Neural cell (in vitro differentiated cells): ENCODE measurements at regions not wholly inside any gene's neighbourhood (a gene's known extent, or its start where the extent isn't known, plus 50 kb on each side); places are given as distances from the start of the nearest gene placed in this dataset.

Source experiments
- H2AFZ ChIP-seq: fragments of 200-600, 300-800 bp; sonication (generic), shearing (Covaris generic); 2 replicates; pipeline ENCODE4 v1.6.0; 2014; ENCODE audit warnings: low read depth, mild to moderate bottlenecking, antibody characterized with exemption, low read length, moderate library complexity
- H3F3A ChIP-seq: fragments of 200-600 bp; shearing (Covaris generic); 2 replicates; pipeline ENCODE4 v1.6.1; 2016; ENCODE audit warnings: mild to moderate bottlenecking, moderate library complexity, mixed read lengths, antibody characterized with exemption, low read length; ENCODE audit not compliant: insufficient read depth, poor library complexity, severe bottlenecking
- H3K27ac ChIP-seq: fragments of 200-600, 300-800 bp; sonication (generic), shearing (Covaris generic); 2 replicates; pipeline ENCODE4 v1.5.1; 2014; ENCODE audit warnings: mild to moderate bottlenecking, low read length, moderate library complexity
- H3K27me3 ChIP-seq: fragments of 300-800, 200-600 bp; sonication (generic), shearing (Covaris generic); 2 replicates; pipeline ENCODE4 v1.6.0; 2014; ENCODE audit warnings: mild to moderate bottlenecking, low read depth, low read length, moderate library complexity; ENCODE audit not compliant: insufficient read depth
- H3K36me3 ChIP-seq: fragments of 300-800, 200-600 bp; sonication (generic), shearing (Covaris generic); 2 replicates; pipeline ENCODE4 v1.5.1; 2014; ENCODE audit warnings: mild to moderate bottlenecking, antibody characterized with exemption, low read length, moderate library complexity; ENCODE audit not compliant: insufficient read depth
- H3K4me2 ChIP-seq: fragments of 300-800, 200-600 bp; sonication (generic), shearing (Covaris generic); 2 replicates; pipeline ENCODE4 v1.6.0; 2014; ENCODE audit warnings: mild to moderate bottlenecking, low read length
- H3K4me3 ChIP-seq: fragments of 300-800, 200-600 bp; sonication (generic), shearing (Covaris generic); 2 replicates; pipeline ENCODE4 v1.5.1; 2014; ENCODE audit warnings: mild to moderate bottlenecking, low read length, moderate library complexity
- H3K79me2 ChIP-seq: fragments of 200-600 bp; shearing (Covaris generic); replicated peaks from 2 replicates; pipeline ENCODE4 v1.6.0; 2014; ENCODE audit warnings: mild to moderate bottlenecking, low read length, moderate library complexity; ENCODE audit not compliant: insufficient read depth
- H3K9ac ChIP-seq: fragments of 300-800, 200-600 bp; sonication (generic), shearing (Covaris generic); 2 replicates; pipeline ENCODE4 v1.6.1; 2016; ENCODE audit warnings: mild to moderate bottlenecking, low read length, mixed read lengths
- H3K9me2 ChIP-seq: fragments of 200-600 bp; shearing (Covaris generic); 2 replicates; pipeline ENCODE4 v1.6.1; 2016; ENCODE audit warnings: mild to moderate bottlenecking, low read length, mixed read lengths; ENCODE audit not compliant: insufficient read depth
- H3K9me3 ChIP-seq: fragments of 200-600, 300-800 bp; sonication (generic), shearing (Covaris generic); 2 replicates; pipeline ENCODE4 v1.6.1; 2016; ENCODE audit warnings: mild to moderate bottlenecking, mixed run types, low read length, moderate library complexity, mixed read lengths
- H4K20me1 ChIP-seq: fragments of 200-600 bp; shearing (Covaris generic); 2 replicates; pipeline ENCODE4 v1.6.1; 2016; ENCODE audit warnings: mild to moderate bottlenecking, mixed run types; ENCODE audit not compliant: insufficient read depth
- EP300 ChIP-seq: fragments of 450-650 bp; conservative IDR thresholded peaks from 2 replicates; pipeline ENCODE4 v1.6.1; 2014; ENCODE audit warnings: antibody characterized with exemption, mild to moderate bottlenecking, moderate library complexity; ENCODE audit not compliant: poor library complexity, severe bottlenecking
- EZH2 ChIP-seq: fragments of 200-600, 300-800 bp; shearing (Covaris generic), sonication (generic); IDR thresholded peaks from 2 replicates; pipeline ENCODE4 v1.6.1; 2014; ENCODE audit warnings: antibody characterized with exemption, low read length, borderline replicate concordance, mild to moderate bottlenecking; ENCODE audit not compliant: insufficient read depth, poor library complexity, severe bottlenecking
- MXI1 ChIP-seq: fragments of 450-650 bp; conservative IDR thresholded peaks from 2 replicates; pipeline ENCODE4 v1.6.1; 2014; ENCODE audit warnings: antibody characterized with exemption, mild to moderate bottlenecking; ENCODE audit not compliant: poor library complexity, severe bottlenecking
- POLR2AphosphoS5 ChIP-seq: IDR thresholded peaks from 2 replicates; pipeline ENCODE4 v1.6.1; 2012
- RAD21 ChIP-seq: fragments of 450-650 bp; conservative IDR thresholded peaks from 2 replicates; pipeline ENCODE4 v1.6.1; 2014; ENCODE audit warnings: antibody characterized with exemption, mild to moderate bottlenecking, moderate library complexity
- SMC3 ChIP-seq: fragments of 450-650 bp; conservative IDR thresholded peaks from 2 replicates; pipeline ENCODE4 v1.6.1; 2014; ENCODE audit warnings: antibody characterized with exemption, mild to moderate bottlenecking, moderate library complexity; ENCODE audit not compliant: poor library complexity
- TAF1 ChIP-seq: IDR thresholded peaks from 2 replicates; pipeline ENCODE4 v1.6.1; 2012; ENCODE audit warnings: low read depth
- TF ChIP-seq, protein P1 (sequence below): fragments of 450-650 bp; IDR thresholded peaks from 2 replicates; pipeline ENCODE4 v1.5.1; 2014; ENCODE audit warnings: antibody characterized with exemption, mild to moderate bottlenecking, moderate library complexity; ENCODE audit not compliant: poor library complexity, severe bottlenecking
- TF ChIP-seq, protein P2 (sequence below): IDR thresholded peaks from 2 replicates; pipeline ENCODE4 v1.6.1; 2012; ENCODE audit warnings: borderline replicate concordance

GRCh38 chr19:28130066-28130511 lies 1082.9 kb downstream of the UQCRFS1 start:
- Histone ChIP-seq H3K27me3 (no peaks in the 10 kb centered on the region), H3K36me3 (no peaks in the 10 kb centered on the region), H4K20me1 (no peaks in the 10 kb centered on the region), H3K4me3 (no peak overlapping the region), H3K79me2 (no peaks in the 10 kb centered on the region), H3K27ac (no peak overlapping the region), H3K9me3 (no peaks in the 10 kb centered on the region), H3K9ac (no peak overlapping the region), H2AFZ (no peak overlapping the region), H3K4me2 (no peak overlapping the region), H3F3A (no peaks in the 10 kb centered on the region), H3K9me2 (no peaks in the 10 kb centered on the region)
- TF ChIP-seq EP300 (no peak), MXI1 (no peak), TAF1 (no peak), SMC3 (no peak), EZH2 (no peak), POLR2AphosphoS5 (no peak), RAD21 (no peak)
- TF ChIP-seq, protein P1, sequence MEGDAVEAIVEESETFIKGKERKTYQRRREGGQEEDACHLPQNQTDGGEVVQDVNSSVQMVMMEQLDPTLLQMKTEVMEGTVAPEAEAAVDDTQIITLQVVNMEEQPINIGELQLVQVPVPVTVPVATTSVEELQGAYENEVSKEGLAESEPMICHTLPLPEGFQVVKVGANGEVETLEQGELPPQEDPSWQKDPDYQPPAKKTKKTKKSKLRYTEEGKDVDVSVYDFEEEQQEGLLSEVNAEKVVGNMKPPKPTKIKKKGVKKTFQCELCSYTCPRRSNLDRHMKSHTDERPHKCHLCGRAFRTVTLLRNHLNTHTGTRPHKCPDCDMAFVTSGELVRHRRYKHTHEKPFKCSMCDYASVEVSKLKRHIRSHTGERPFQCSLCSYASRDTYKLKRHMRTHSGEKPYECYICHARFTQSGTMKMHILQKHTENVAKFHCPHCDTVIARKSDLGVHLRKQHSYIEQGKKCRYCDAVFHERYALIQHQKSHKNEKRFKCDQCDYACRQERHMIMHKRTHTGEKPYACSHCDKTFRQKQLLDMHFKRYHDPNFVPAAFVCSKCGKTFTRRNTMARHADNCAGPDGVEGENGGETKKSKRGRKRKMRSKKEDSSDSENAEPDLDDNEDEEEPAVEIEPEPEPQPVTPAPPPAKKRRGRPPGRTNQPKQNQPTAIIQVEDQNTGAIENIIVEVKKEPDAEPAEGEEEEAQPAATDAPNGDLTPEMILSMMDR = no peak
- TF ChIP-seq, protein P2, sequence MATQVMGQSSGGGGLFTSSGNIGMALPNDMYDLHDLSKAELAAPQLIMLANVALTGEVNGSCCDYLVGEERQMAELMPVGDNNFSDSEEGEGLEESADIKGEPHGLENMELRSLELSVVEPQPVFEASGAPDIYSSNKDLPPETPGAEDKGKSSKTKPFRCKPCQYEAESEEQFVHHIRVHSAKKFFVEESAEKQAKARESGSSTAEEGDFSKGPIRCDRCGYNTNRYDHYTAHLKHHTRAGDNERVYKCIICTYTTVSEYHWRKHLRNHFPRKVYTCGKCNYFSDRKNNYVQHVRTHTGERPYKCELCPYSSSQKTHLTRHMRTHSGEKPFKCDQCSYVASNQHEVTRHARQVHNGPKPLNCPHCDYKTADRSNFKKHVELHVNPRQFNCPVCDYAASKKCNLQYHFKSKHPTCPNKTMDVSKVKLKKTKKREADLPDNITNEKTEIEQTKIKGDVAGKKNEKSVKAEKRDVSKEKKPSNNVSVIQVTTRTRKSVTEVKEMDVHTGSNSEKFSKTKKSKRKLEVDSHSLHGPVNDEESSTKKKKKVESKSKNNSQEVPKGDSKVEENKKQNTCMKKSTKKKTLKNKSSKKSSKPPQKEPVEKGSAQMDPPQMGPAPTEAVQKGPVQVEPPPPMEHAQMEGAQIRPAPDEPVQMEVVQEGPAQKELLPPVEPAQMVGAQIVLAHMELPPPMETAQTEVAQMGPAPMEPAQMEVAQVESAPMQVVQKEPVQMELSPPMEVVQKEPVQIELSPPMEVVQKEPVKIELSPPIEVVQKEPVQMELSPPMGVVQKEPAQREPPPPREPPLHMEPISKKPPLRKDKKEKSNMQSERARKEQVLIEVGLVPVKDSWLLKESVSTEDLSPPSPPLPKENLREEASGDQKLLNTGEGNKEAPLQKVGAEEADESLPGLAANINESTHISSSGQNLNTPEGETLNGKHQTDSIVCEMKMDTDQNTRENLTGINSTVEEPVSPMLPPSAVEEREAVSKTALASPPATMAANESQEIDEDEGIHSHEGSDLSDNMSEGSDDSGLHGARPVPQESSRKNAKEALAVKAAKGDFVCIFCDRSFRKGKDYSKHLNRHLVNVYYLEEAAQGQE = no peak

DNA sequence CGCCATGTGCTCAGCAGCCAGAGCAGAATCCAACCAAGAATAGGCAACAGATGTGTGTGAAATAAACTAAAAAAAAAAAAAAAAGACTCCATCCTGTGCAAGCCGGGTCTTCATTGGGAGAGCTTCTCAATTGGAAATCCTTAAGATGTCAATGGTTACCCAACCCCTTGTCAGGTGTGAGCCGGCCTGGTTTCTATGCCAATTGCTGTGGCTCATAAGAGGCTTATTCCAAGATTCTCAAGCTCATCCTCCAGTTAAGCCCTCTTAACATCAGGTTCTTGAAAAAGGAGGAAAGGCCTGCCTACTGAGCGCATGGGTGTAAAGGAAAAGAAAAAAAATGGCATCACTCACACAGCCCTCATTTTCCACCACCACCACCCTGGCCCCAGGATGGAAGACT lies 1084.6 kb downstream of the UQCRFS1 start:
- no peak overlapping the region for H3K4me2 ChIP-seq
- no peaks in the 10 kb centered on the region for H3K27me3 ChIP-seq
- no peaks in the 10 kb centered on the region for H3K9me3 ChIP-seq
- no peak overlapping the region for H3K27ac ChIP-seq
- no peaks in the 10 kb centered on the region for H3K36me3 ChIP-seq
- no peaks in the 10 kb centered on the region for H3K79me2 ChIP-seq
- H2AFZ ChIP-seq = no peak overlapping the region
- H3K4me3 ChIP-seq = no peak overlapping the region
- no peaks in the 10 kb centered on the region for H3F3A ChIP-seq
- no peaks in the 10 kb centered on the region for H4K20me1 ChIP-seq
- no peak overlapping the region for H3K9ac ChIP-seq
- no peaks in the 10 kb centered on the region for H3K9me2 ChIP-seq
- no peak for TF ChIP-seq MXI1
- no peak for TF ChIP-seq RAD21
- TF ChIP-seq, protein P1 = no peak
- no peak for TF ChIP-seq EP300
- TF ChIP-seq EZH2 = no peak
- TF ChIP-seq TAF1 = no peak
